UCSD-AML1 (cell line): ENCODE measurements at regions not wholly inside any gene's neighbourhood (a gene's known extent, or its start where the extent isn't known, plus 50 kb on each side); places are given as distances from the start of the nearest gene placed in this dataset.
"Not testable (repeated sequence)": the region's sequence is repeated elsewhere in the genome, so short reads cannot be mapped to it uniquely, and the experiment has no call there.

Source experiments
- DNase-seq: peaks from one replicate; lab custom pipeline; 2025; ENCODE audit not compliant: unreplicated experiment; lab: John Stamatoyannopoulos, UW

DNA sequence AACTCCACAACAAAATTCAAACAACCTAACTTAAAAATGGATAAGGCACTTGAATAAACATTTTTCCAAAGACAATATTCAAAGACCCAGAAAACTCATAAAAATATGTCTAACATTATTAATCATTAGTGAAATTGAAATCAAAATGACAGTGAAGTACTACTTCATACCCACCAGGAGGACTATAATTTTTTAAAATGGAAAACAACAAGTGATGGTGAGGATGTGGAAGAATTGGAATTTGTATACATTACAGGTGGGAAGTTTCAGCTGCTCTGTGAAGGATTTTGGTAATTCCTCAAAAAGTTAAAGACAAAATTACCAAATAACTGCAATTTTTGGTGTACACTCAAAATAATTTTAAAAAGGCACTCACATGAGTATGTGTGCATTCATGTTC, 920.0 kb downstream of the TDRD15 start:
- DNase-seq: no peak

DNA sequence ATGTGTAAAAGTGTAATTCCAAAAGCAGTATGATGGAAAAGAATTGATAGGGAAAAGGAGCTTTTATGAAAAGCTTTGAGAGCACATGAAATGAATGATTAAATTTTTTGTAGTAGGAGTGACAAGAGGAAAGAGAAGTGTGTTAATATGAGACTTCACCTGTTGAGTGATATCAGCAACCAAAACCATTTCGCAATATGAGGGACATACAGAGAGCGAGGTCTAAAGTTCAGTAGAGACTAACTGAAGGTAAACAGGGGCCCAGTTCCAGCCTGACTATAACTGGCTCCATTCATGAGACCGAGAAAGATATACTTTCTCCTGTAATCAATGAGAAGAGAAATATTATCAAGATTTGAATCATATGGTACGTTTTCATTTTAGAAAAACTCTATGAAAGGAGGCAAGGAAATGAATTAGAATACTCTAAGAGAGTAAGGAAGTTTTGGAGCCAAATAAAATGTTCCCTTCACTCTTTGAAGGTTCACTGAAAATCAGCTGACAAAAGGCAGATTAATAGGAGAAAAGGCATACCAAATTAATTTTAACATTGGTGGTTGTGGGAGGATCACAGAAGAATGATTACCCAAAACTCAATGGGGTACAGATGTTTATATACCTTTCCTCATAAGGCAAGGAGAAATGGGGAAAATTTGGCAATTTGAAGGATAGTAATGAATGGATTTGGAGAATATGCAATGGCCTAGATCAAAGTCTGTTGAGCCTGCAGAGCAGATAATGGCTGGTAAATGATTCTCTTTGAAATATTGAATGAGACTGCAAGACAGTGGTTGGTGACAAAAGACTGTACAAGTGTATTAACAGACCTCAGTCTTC, 932.2 kb downstream of the TDRD15 start:
- DNase-seq: no peak

DNA sequence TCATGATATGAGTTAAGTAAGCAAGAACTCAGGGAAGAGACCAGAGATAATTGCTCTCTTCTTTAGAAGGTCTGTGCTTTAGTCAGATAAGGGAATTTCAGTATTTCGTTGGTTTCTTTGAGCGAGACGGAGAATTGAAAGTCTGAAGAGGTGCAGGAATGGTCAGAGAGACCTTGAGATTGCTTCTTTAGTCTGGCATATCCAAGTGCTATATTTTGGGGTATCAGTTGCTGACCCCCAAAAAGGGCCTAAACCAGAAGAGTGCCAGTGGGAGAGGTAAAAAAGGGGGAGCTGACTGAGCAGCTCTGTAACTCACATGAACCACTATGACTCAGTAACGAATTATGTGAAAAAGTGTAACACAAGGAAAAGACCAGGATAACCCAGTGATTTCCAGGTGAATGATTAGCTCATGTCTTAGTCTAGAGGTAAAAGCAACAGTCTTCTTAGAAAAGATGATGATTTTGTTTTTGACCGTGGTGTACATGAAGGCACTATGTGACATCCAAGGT, 932.9 kb downstream of the TDRD15 start:
- DNase-seq: no peak

DNA sequence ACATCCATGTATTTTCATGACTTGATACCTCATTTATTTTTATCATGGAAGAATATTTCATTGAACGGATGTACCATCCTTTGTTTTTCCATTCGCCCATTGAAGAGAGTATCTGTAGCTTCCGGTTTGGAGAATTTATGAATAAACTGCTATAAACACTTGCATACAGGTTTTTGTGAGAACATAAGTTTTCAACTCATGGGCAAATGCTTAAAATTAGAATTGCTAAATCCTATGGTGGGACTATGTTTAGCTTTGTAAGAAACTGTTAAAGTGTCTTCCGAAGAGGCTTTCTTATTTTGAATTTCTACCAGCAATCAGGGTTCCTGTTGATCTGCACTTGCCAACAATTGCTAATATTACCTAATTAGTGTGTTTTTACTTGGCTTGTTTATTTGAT, 938.9 kb downstream of the TDRD15 start:
- DNase-seq: no peak

DNA sequence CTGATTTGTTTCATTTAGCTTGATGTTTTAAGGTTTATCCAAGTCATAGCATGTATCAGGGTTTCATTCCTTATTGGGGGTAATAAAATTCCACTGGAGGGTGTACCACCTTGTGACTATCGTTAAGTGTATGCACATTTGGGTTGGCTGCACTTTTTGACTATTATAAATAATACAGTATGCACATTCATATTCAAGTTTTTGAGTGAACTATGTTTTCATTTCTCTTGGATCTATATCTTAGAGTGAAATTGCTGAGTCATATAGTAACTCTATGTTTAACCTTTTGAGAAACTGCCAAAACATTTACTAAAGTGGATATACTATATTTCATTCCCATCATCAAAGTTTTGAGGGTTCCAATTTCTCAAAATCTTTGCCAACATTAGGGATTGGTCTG, 952.7 kb downstream of the TDRD15 start:
- no peak for DNase-seq

DNA sequence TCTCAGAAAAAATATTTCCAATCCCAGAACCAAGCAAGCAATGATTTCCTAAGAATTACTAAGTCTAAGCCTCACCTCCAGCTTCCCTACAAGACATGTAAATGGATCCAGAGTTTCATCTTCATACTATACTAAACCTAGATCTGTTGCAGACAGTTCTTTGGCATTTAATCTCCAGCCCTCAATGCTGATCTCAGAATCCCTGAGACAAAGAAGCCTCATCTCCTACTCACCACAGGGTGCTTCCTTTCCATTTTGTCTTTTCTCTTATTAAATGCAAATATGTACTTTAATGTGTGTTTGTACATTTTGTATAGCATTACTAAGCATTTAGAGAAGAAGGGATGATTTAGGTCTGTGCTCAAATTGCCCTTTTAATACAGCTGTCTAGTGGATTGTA, 954.9 kb downstream of the TDRD15 start:
- no peak for DNase-seq

DNA sequence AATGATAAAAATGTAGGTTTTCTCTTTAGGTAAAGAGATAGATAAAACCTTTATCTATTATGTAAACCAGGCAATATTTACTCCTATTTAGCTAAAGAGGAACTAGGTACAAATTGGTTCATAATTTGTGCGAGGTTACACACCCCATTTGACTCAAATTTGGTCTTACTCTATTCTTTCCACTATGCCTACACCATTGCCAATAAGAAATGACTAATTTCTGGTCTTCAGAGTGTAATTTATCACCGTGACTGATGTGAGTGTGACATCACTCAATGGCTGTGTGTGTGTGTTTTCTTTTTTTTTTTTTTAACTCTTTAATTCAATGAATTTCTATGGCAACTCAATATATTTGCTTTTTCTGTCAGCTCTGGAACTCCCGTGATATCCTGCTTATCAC, 955.8 kb downstream of the TDRD15 start:
- DNase-seq: no peak

DNA sequence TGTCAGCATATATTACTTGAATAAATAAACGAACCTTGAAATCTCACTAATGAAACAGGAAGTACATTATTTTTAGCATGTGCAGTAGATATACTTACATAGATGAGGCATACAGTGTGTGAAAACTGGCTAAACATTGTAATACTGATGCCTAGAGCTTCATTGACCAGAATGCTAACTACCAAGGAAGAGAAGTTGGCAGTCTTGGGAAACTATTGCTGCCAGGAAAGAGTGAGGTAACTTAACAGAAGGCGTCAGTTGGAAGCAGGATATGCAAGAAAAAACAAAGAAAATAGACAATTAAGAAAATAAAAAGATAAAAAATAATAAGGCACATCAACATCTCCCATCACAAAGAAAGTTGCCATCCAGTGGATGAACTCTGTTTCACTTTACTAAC, 963.0 kb downstream of the TDRD15 start:
- DNase-seq: no peak

DNA sequence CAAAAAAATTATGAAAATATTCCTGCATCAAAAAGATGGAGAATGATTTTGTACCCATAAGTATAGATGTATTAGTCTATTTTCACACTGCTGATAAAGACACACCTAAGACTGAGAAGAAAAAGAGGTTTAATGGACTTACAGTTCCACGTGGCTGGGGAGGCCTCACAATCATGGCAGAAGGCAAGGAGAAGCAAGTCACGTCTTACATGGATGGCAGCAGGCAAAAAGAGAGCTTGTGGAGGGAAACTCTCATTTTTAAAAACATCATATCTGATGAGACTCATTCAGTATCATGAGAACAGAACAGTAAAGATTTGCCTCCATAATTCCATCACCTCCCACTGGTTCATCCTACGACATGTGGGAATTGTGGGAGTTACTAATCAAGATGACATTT, 979.8 kb downstream of the TDRD15 start:
- not testable (repeated sequence) for DNase-seq

DNA sequence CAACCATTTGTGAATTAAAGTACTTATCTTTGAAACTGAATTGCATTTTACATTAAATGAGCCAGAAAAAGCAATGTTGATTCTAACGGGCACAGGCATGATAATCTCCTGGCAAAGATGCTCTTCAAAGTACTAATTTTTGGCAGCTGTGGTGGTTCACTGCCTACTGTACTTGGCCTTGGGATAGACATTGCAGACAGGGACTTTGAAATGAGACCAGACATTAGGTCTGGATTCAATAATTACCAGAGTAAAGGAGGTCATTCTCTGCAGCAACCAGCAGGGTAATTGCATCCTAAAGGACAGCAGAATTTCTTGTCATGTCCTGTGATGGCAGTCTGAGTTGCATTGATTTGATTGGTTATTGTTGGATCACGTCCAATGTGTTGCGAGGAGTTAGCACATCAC, 986.5 kb downstream of the TDRD15 start:
- DNase-seq: no peak

DNA sequence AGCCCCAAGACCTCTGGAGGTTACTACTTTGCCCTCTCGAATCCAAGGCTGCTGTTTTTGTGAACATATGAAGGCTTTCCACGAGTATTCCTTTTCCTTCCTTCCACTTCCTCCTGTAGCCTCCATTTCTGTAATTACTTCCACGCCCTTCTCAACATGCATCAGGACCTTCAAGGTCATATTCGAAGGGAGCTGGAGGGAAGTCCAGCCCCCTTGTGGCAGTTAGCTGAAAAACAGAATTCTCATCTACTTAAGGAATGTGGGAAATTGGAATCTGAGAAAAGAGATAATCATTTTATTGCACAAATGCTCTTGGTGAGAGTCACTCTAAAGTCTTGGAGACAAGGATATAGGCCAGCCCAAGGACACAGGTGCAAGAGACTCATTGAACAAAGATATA, 1000.2 kb downstream of the TDRD15 start:
- DNase-seq: no peak

DNA sequence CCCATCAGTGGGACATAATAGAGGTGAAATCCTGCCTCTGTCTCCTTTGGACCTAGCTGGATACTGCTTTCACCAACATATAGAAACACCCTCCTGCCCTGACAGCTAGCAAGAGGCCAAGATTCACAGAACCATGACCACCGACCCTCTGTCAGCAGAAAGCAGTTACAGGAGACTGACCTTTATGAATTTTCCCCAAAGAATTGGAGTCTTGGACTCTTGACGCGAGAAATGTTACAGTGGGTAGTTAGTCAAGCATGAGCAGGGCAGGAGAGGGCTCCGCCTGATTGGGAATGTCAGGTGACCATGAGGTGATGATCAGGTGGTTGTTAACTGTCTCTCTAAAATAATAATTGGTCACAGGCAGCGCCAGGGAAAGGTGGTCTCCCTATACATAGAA, 1002.3 kb downstream of the TDRD15 start:
- DNase-seq: no peak

DNA sequence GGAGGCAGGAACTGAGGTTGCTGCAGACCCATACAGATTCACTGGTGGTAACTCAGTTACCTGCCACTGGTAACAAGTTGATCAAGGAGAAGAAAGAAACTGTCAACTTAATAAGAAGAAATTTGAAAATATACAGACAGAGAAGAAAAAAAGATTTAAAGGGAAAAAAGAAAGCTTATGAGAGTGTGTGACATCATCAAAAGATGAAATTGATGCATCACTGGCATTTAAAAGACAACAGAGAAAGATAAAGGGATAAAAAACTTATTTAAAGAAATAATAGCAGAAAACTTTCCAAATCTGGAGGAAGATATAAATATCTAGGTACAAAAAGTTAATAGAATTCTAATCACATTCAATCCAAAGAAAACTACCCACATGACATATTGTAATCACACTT, 1003.2 kb downstream of the TDRD15 start:
- no peak for DNase-seq

DNA sequence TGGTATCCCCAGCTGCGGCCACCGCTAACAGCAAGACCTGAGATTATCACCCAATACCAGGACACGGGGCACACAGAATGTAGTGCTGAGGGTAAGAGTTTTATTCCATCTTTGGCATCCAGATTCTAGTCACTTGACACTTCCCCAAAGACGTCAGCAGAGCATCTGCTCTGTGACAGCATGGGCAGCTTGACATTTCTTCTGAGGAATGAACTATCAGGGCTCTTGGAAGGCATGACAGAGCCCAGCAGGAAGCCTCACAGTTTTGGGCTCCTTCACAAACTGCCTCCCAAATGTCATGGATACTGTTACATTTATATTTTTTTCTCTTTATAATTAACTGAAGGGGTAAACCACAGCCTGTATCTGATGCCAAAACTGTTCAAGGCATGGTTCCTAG, 1010.7 kb downstream of the TDRD15 start:
- DNase-seq: no peak

DNA sequence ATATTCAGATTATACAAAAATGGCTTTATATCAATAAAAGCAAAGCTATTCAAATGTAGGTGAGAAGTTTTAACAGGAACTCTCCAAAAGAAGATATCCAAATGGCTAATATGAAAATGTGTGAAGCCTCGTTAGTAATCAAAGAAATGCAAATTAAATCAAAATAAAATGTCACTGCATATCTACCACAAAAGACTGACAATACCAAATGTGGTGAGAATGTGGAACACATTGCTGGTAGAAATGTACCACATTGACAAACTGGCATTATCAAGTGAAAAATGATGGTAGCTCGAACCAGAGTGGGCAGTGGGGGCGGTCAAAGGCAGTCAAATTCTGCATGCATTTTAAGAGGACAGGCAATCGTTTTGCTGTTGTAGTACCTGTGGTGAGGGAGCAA, 1012.7 kb downstream of the TDRD15 start:
- no peak for DNase-seq

DNA sequence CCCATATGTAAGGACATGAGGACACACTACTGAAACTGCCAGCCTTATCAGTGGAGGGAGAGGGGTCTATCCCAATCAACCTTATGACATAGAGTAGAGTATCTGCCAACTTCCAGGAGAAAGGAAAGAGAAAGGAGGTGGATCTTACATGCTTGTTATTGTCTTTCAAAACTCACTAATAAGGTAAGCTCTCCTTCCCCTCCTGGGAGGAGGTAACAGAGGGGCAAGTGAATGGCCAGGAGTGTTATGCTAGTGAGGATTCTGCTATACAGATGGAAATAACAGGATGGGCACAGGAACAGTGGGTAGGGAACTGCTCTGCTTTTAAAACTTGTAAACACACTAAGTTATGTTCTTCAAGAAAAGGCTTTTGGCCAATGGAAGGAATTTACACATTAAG, 1020.1 kb downstream of the TDRD15 start:
- no peak for DNase-seq

DNA sequence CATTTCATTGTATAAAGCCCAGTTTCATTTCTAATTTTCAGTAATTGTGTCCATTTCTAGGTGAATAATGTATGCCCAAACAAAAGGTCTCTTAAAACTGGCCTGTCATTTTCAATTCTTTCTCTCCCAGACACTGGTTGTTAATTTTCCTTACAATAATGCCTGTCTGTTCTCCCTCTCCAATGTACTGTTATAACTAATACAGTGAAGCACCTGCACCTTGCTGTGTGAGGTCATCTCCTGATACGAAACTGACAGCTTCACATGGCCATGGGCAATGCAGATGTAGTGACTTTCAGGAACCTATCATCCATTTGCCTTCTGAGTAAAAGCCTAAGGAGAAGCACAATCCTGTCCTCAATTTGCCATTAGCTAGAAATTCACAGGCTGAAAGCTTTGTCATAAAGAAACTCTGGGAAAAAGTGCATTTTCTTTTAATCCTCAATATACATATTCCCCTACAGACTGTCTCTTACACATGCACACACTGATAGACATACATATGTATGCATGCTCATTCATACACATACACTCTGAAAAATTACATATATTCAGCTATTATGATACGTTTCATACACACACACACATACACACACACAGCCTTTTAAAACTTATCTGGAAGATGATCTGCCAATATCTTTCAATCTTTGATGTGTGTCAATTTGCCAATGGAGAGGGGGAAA, 1030.3 kb downstream of the TDRD15 start:
- DNase-seq: no peak

DNA sequence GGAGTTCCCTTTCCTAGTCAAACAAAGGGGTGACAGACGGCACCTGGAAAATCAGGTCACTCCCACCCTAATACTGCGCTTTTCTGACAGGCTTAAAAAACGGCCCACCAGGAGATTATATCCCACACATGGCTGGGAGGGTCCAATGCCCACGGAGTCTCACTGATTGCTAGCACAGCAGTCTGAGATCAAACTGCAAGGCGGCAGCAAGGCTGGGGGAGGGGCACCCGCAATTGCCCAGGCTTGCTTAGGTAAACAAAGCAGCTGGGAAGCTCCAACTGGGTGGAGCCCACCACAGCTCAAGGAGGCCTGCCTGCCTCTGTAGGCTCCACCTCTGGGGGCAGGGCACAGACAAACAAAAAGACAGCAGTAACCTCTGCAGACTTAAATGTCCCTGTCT, 1032.9 kb downstream of the TDRD15 start:
- not testable (repeated sequence) for DNase-seq

DNA sequence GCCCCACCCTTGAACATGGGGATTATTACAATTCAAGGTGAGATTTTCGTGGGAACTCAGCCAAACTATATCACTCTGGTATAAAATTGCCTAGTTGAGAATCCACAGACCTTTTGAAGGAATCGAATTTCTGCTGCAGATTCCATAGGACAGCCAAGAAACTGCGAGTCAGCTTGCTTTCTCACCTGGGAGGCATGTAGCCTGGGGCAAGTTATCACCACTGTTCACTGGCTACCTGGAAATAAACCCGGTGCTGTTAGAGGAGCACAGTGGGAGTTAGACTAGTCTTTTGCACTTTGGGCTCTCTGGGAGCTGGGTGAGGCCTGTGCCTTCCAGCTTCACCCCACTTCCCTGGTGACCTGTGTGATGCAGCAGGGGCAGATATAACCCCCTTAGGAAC, 1043.5 kb downstream of the TDRD15 start:
- no peak for DNase-seq

DNA sequence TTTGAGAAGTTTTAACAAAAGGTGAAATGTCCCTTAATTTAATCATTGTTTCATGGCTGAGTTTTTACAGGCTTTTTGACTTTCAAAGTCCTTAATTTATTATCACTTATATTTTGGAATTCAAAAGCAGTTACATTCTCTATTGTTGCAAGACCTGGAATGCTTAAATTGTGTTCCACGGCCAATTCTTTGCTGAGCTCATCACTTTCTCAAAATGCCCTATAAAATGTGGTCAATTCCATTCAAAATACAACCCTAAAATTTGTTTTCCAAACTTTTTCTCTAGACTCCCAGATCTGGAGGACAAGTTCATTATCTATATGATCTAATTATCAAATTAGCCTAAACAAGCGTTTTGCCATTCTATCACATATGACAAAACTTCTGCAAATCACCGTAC, 1051.2 kb downstream of the TDRD15 start:
- no peak for DNase-seq

DNA sequence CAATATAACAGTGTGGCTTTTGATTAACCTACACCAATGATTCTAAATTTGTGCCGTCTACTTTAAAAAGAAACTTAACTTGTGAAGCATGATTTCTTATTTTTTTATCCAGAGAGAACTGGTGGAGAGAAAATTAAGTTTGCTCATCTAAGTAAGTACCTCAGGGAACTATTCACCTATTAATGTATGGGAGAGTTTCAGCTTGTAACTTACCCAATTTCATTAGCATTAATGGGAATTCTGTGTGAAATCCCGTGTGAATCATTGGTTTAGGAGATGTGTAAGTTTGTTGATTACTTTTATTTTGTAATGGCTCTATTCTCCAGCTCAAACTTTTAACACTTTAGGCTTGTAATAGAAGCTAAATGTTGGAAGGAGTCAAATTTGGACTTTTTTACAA, 1061.5 kb downstream of the TDRD15 start:
- no peak for DNase-seq

DNA sequence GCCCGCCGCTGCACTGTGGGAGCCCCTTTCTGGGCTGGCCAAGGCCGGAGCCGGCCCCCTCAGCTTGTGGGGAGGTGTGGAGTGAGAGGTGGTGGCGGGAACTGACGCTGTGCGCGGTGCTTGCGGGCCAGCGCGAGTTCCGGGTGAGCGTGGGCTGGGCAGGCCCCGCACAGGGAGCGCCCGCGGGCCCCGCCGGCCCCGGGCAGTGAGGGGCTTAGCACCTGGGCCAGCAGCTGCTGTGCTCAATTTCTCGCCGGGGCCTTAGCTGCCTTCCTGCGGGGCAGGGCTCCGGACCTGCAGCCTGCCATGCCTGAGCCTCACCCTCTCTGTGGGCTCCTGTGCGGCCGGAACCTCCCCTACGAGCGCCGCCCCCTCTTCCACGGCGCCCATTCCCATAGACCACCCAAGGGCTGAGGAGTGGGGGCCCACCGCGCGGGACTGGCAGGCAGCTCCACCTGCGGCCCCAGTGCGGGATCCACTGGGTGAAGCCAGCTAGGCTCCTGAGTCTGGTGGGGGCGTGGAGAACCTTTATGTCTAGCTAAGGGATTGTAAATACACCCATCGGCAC, 1062.6 kb downstream of the TDRD15 start:
- DNase-seq: not testable (repeated sequence)
